HEK293T (cell line): ENCODE measurements at regions not wholly inside any gene's neighbourhood (a gene's known extent, or its start where the extent isn't known, plus 50 kb on each side); places are given as distances from the start of the nearest gene placed in this dataset.

Experiments
- ARNT ChIP-seq: fragments of 450-650 bp; IDR thresholded peaks from 2 replicates; pipeline ENCODE4 v1.6.1; 2017; ENCODE audit warnings: mild to moderate bottlenecking
- FOXK2 ChIP-seq: fragments of 450-650 bp; IDR thresholded peaks from 2 replicates; pipeline ENCODE4 v1.6.1; 2016; ENCODE audit warnings: mild to moderate bottlenecking
- TARDBP ChIP-seq: fragments of 450-650 bp; IDR thresholded peaks from 2 replicates; pipeline ENCODE4 v1.6.1; 2016

DNA sequence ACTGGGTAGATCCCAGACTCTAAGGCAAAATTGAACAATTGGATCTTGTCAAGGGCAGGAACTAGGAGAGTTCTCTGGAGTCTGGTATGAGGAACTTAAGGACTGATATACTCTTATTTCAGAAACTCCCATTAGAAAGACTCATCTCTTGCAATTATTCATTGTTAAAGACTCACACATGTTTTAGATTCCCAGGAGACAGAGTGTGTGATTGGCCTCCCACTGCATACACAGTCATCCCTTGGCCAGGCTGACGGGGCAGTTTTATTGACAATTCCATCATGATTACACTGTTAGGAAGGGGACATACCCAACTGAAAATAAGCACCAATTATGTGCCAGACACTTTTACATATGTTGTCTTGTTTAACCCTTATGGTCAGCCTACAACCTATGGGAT is 347.2 kb downstream of the DMAC1 start:
- TF ChIP-seq ARNT, result no peak
- TF ChIP-seq FOXK2, result no peak
- TF ChIP-seq TARDBP, result no peak
